Endothelial cell of umbilical vein (primary cell): ENCODE measurements at regions not wholly inside any gene's neighbourhood (a gene's known extent, or its start where the extent isn't known, plus 50 kb on each side); places are given as distances from the start of the nearest gene placed in this dataset.
"Not testable (repeated sequence)": the region's sequence is repeated elsewhere in the genome, so short reads cannot be mapped to it uniquely, and the experiment has no call there.

Source experiments
- CTCF ChIP-seq, 2 donors: IDR thresholded peaks; 1 replicate in 1 of 2; 2 replicates in 1 of 2; pipeline ENCODE4 v1.5.1; 2011; ENCODE audit warnings: low read length in 2 of 2, mild to moderate bottlenecking in 2 of 2, moderate library complexity in 2 of 2, control low read depth in 1 of 2, inconsistent platforms in 1 of 2, low read depth in 1 of 2; ENCODE audit not compliant: insufficient read depth in 1 of 2; ENCODE audit errors: extremely low read depth in 1 of 2
- EZH2 ChIP-seq: IDR thresholded peaks from 2 replicates; pipeline ENCODE4 v1.6.1; 2012; ENCODE audit warnings: borderline replicate concordance, low read depth, mild to moderate bottlenecking, moderate library complexity, low read length, inconsistent platforms; ENCODE audit not compliant: severe bottlenecking
- FOS ChIP-seq: IDR thresholded peaks from 2 replicates; pipeline ENCODE4 v1.6.1; 2011; ENCODE audit warnings: mild to moderate bottlenecking, low read length, moderate library complexity, borderline replicate concordance; ENCODE audit not compliant: insufficient read depth
- JUN ChIP-seq: IDR thresholded peaks from 2 replicates; pipeline ENCODE4 v1.6.1; 2011; ENCODE audit warnings: borderline replicate concordance, low read depth; ENCODE audit not compliant: insufficient read length, insufficient read depth
- MAX ChIP-seq: IDR thresholded peaks from 2 replicates; pipeline ENCODE4 v1.6.1; 2011; ENCODE audit not compliant: insufficient read depth, insufficient read length
- MYC ChIP-seq: IDR thresholded peaks from one replicate; pipeline ENCODE4 v1.6.1; 2011; ENCODE audit warnings: mild to moderate bottlenecking, low read depth, low read length
- POLR2A ChIP-seq: IDR thresholded peaks from 2 replicates; pipeline ENCODE4 v1.6.1; 2012; ENCODE audit warnings: low read depth, mild to moderate bottlenecking, control low read depth, low read length
- POLR2AphosphoS5 ChIP-seq: IDR thresholded peaks from 2 replicates; pipeline ENCODE4 v1.6.1; 2012; ENCODE audit warnings: low read depth, mild to moderate bottlenecking, control low read depth, low read length, moderate library complexity; ENCODE audit not compliant: insufficient read depth

- TF ChIP-seq EZH2; CTCF (IDR thresholded peaks at IDR 0.05; ENCODE audit: extremely low read depth in 1 of 2, insufficient read depth in 1 of 2, low read depth in 1 of 2, low read length in 2 of 2); MAX; POLR2AphosphoS5; MYC; POLR2A; JUN; FOS: not testable (repeated sequence)
Measured at GRCh38 chr17:20376642-20377041, 90.7 kb downstream of the LGALS9B start.
